ENCODE measurements at regions not wholly inside any gene's neighbourhood (a gene's known extent, or its start where the extent isn't known, plus 50 kb on each side); places are given as distances from the start of the nearest gene placed in this dataset.
"Not testable (repeated sequence)": the region's sequence is repeated elsewhere in the genome, so short reads cannot be mapped to it uniquely, and the experiment has no call there.

DNA sequence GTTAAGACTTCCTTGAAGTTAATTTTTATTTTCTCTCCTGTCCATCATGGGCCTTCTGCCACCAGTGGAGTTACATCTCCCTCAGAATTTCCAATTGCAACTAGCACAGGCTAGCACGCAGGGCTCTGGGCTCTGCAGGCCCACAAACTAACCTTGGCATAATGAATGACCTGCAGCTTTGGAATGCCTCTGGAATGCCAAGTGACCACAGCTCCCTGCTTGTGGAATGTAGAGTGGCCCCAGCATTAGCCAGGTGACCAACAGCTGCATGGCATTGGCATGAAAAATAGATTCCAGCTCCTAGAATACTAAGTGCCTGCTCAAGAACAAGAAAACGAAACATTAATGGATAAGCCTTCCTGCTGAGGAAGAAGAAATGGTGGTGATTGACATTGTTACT lies 726.1 kb downstream of the BRINP1 start:
- no peak for DNase-seq (ENCODE audit: low read depth in 2 of 2)

- no peak for DNase-seq (ENCODE audit: low read depth in 2 of 2)
These were observed 725.2 kb downstream of the BRINP1 start for GRCh38 chr9:118644066-118644465.

- DNase-seq (ENCODE audit: low read depth in 2 of 2), result no peak
These were observed 721.9 kb downstream of the BRINP1 start for GRCh38 chr9:118647331-118647730.

GRCh38 chr9:118650417-118650816 lies 718.8 kb downstream of the BRINP1 start:
- no peak for DNase-seq (ENCODE audit: low read depth in 2 of 2)

- no peak for DNase-seq (ENCODE audit: low read depth in 2 of 2)
These were observed 717.7 kb downstream of the BRINP1 start for GRCh38 chr9:118651511-118651910.

GRCh38 chr9:118652258-118652657 lies 717.0 kb downstream of the BRINP1 start:
- no peak for DNase-seq (ENCODE audit: low read depth in 2 of 2)

- no peak for DNase-seq (ENCODE audit: low read depth in 2 of 2)
These were observed 716.3 kb downstream of the BRINP1 start for GRCh38 chr9:118652912-118653311.

- no peak for DNase-seq (ENCODE audit: low read depth in 2 of 2)
These were observed 710.2 kb downstream of the BRINP1 start for GRCh38 chr9:118659011-118659410.

DNA sequence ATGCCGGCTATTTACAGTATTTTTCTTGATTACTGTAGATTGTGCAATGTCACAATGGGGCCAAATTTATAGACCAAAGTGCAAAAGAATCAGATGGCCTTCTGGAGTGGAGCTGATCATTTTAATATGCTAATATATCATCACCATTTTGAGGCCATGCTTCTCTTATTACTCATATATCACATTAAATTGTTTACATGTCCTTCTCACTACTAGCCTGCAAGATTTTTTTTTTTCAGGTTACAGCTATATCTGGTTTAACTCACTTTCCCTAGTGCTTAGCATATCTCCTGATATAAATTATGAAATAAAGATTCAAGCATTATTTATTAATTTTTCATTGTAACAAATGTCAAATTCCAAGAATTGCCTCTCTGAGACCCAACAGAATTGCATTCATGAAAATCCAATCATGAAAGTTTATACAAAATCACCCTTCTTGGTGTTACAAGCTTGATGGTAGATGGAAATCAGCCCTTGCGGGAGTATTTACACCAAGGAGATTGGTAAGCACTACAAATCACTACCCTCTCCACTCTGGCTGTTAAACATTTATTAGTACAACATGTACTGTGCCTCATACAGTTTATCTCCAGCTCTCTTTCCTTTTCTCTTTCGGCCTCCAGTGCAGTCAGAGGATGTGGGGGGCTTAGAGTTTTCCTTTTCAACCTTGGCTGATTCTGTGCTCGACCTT lies 703.9 kb downstream of the BRINP1 start:
- no peak for DNase-seq (ENCODE audit: low read depth in 2 of 2)

- no peak for DNase-seq (ENCODE audit: low read depth in 2 of 2)
These were observed 699.0 kb downstream of the BRINP1 start for GRCh38 chr9:118670011-118670953.

DNA sequence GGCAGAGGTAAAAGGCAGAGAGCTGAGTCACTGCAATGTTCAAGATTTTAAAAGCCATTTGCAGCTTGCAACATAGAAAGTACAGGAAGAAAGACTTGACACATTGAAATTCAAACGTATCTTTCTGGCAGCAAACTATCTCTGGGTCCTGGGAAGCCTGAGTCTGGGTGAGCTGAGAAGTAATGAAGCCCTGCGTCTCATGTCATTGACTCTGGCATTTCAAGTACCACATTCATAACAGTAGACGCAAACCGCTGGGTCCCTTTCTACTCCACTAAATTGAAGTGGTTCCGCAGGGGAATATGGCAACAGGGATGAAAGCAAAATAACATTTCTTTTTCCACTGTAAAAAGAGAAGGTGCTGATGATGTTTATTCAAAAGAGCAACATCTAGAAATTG lies 694.3 kb downstream of the BRINP1 start:
- DNase-seq (ENCODE audit: low read depth in 2 of 2), result no peak

DNA sequence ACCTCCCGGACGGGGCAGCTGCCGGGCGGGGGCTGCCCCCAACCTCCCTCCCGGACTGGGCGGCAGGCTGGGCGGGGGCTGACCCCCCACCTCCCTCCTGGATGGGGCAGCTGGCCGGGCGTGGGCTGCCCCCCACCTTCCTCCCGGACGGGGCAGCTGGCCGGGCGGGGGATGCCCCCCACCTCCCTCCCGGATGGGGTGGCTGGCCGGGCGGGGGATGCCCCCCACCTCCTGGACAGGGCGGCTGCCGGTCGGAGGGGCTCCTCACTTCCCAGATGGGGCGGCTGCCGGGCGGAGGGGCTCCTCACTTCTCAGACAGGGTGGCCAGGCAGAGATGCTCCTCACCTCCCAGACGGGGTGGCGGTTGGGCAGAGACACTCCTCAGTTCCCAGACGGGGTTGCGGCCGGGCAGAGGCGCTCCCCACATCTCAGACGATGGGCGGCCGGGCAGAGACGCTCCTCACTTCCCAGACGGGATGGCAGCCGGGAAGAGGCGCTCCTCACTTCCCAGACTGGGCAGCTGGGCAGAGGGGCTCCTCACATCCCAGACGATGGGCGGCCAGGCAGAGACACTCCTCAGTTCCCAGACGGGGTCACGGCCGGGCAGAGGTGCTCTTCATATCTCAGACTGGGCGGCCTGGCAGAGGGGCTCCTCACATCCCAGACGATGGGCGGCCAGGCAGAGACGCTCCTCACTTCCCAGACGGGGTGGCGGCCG lies 691.1 kb downstream of the BRINP1 start:
- DNase-seq (ENCODE audit: low read depth in 2 of 2), result not testable (repeated sequence)

GRCh38 chr9:118686959-118687358 lies 682.3 kb downstream of the BRINP1 start:
- no peak for DNase-seq (ENCODE audit: low read depth in 2 of 2)

DNA sequence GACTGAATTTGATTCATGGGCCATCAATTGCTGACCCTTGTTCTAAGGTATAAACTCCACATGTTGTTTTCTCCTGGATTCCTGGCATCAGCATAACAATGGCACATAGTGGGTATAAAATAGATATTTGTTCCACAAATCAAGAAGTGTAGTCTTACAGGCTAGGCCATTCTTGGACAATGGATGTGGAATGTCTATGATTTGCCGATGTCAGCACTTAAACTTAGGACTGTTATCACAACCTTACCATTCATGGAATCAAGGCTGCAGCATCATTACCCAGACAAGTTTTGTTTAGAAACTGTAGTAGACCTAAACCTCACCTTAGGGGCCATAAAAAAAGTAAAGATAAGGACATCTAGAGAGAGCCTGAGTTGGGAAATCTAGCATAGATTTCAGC lies 680.0 kb downstream of the BRINP1 start:
- no peak for DNase-seq (ENCODE audit: low read depth in 2 of 2)

- no peak for DNase-seq (ENCODE audit: low read depth in 2 of 2)
These were observed 676.6 kb downstream of the BRINP1 start for GRCh38 chr9:118692613-118693012.

DNA sequence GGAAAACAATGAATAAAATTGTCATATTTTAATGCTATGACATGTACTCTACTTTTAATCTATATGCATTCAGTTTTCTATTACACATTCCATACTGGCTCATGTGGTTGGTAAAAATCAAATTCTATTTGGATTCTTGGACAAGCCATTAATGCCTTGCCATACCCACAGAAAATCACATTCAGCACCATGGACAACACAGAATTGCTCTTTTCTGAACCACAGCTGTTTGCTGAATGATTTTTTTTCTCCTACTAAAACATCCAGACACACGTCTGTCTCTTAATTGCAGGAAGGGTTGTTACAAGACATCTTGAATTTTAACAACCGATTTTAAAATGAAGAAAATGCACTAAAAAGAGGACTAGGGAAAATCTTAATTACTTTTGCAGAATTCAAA lies 675.6 kb downstream of the BRINP1 start:
- DNase-seq (ENCODE audit: low read depth in 2 of 2), result no peak

- DNase-seq (ENCODE audit: low read depth in 2 of 2), result not testable (repeated sequence)
These were observed 674.0 kb downstream of the BRINP1 start for GRCh38 chr9:118695249-118695648.

- DNase-seq (ENCODE audit: low read depth in 2 of 2), result no peak
These were observed 667.2 kb downstream of the BRINP1 start for GRCh38 chr9:118701985-118702384.

- no peak for DNase-seq (ENCODE audit: low read depth in 2 of 2)
These were observed 657.4 kb downstream of the BRINP1 start for GRCh38 chr9:118711843-118712242.

GRCh38 chr9:118721276-118721675 lies 648.0 kb downstream of the BRINP1 start:
- no peak for DNase-seq (ENCODE audit: low read depth in 2 of 2)

DNA sequence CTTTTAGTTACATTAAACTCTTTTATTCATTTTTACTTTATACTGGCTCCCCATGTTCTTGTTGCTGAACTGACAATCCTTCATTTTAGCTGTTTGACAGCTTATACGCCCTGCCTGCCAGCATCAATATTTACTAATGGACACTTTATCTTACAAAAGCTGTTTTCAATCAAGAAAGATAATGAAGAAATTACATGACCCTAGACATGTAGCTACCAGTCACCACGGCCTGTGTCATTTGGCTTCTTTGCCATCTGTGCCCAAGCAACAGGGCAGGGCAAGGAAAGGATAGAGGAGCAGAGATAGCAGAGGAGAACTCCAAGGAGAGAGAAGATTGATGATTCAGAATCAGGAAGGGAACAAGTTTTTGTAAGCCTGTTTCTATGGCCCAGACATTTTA lies 647.3 kb downstream of the BRINP1 start:
- no peak for DNase-seq (ENCODE audit: low read depth in 2 of 2)

- DNase-seq (ENCODE audit: low read depth in 2 of 2), result no peak
These were observed 639.3 kb downstream of the BRINP1 start for GRCh38 chr9:118729981-118730380.

All from stimulated activated CD4-positive, alpha-beta T cell treated with anti-CD3 and anti-CD28 coated beads, Interleukin-4, amount 100 ng/mL, for 48 hours (primary cell).